ENCODE measurements at regions not wholly inside any gene's neighbourhood (a gene's known extent, or its start where the extent isn't known, plus 50 kb on each side); places are given as distances from the start of the nearest gene placed in this dataset.
"Not testable (repeated sequence)": the region's sequence is repeated elsewhere in the genome, so short reads cannot be mapped to it uniquely, and the experiment has no call there.

GRCh38 chr3:117846238-117846637 lies 1136.7 kb downstream of the TUSC7 start:
- in situ Hi-C loops (cut with MboI; ENCODE audit: low sequenced_read_pairs), result no loop called here

GRCh38 chr3:117848606-117849005 lies 1139.0 kb downstream of the TUSC7 start:
- in situ Hi-C loops (cut with MboI; ENCODE audit: low sequenced_read_pairs), result no loop called here

GRCh38 chr3:117853923-117854668 lies 1144.5 kb downstream of the TUSC7 start:
- in situ Hi-C loops (cut with MboI; ENCODE audit: low sequenced_read_pairs), result no loop called here

GRCh38 chr3:117856354-117856753 lies 1146.8 kb downstream of the TUSC7 start:
- in situ Hi-C loops (cut with MboI; ENCODE audit: low sequenced_read_pairs), result no loop called here

GRCh38 chr3:117863146-117863545 lies 1153.6 kb downstream of the TUSC7 start:
- in situ Hi-C loops (cut with MboI; ENCODE audit: low sequenced_read_pairs), result no loop called here

- in situ Hi-C loops (cut with MboI; ENCODE audit: low sequenced_read_pairs), result no loop called here
These were observed 1155.8 kb downstream of the TUSC7 start for GRCh38 chr3:117865338-117865737.

GRCh38 chr3:117868766-117869165 lies 1159.2 kb downstream of the TUSC7 start:
- in situ Hi-C loops (cut with MboI; ENCODE audit: low sequenced_read_pairs), result no loop called here

GRCh38 chr3:117871934-117872333 lies 1162.4 kb downstream of the TUSC7 start:
- in situ Hi-C loops (cut with MboI; ENCODE audit: low sequenced_read_pairs), result no loop called here

GRCh38 chr3:117872594-117873248 lies 1161.9 kb downstream of the IGSF11 start:
- in situ Hi-C loops (cut with MboI; ENCODE audit: low sequenced_read_pairs), result not testable (repeated sequence)

- in situ Hi-C loops (cut with MboI; ENCODE audit: low sequenced_read_pairs), result no loop called here
These were observed 1161.4 kb downstream of the IGSF11 start for GRCh38 chr3:117873249-117873600.

- in situ Hi-C loops (cut with MboI; ENCODE audit: low sequenced_read_pairs), result no loop called here
These were observed 1160.5 kb downstream of the IGSF11 start for GRCh38 chr3:117874028-117874690.

GRCh38 chr3:117874904-117875874 lies 1159.5 kb downstream of the IGSF11 start:
- in situ Hi-C loops (cut with MboI; ENCODE audit: low sequenced_read_pairs), result no loop called here

- in situ Hi-C loops (cut with MboI; ENCODE audit: low sequenced_read_pairs), result no loop called here
These were observed 1158.8 kb downstream of the IGSF11 start for GRCh38 chr3:117875887-117876286.

- in situ Hi-C loops (cut with MboI; ENCODE audit: low sequenced_read_pairs), result no loop called here
These were observed 1154.0 kb downstream of the IGSF11 start for GRCh38 chr3:117880638-117881037.

GRCh38 chr3:117881210-117881609 lies 1153.4 kb downstream of the IGSF11 start:
- in situ Hi-C loops (cut with MboI; ENCODE audit: low sequenced_read_pairs), result no loop called here

- in situ Hi-C loops (cut with MboI; ENCODE audit: low sequenced_read_pairs), result no loop called here
These were observed 1149.6 kb downstream of the IGSF11 start for GRCh38 chr3:117885011-117885441.

- in situ Hi-C loops (cut with MboI; ENCODE audit: low sequenced_read_pairs), result no loop called here
These were observed 1148.5 kb downstream of the IGSF11 start for GRCh38 chr3:117886147-117886546.

- in situ Hi-C loops (cut with MboI; ENCODE audit: low sequenced_read_pairs), result no loop called here
These were observed 1147.6 kb downstream of the IGSF11 start for GRCh38 chr3:117887031-117887430.

GRCh38 chr3:117887901-117888300 lies 1146.7 kb downstream of the IGSF11 start:
- in situ Hi-C loops (cut with MboI; ENCODE audit: low sequenced_read_pairs), result no loop called here

- in situ Hi-C loops (cut with MboI; ENCODE audit: low sequenced_read_pairs), result no loop called here
These were observed 1142.2 kb downstream of the IGSF11 start for GRCh38 chr3:117892431-117892841.

- in situ Hi-C loops (cut with MboI; ENCODE audit: low sequenced_read_pairs), result no loop called here
These were observed 1141.6 kb downstream of the IGSF11 start for GRCh38 chr3:117893001-117893400.
